ENCODE measurements at regions not wholly inside any gene's neighbourhood (a gene's known extent, or its start where the extent isn't known, plus 50 kb on each side); places are given as distances from the start of the nearest gene placed in this dataset.

GRCh38 chr1:58067082-58067481 lies 479.4 kb downstream of the OMA1 start:
- H3K4me3 ChIP-seq (ENCODE audit: low read depth, low read length), result no peak overlapping the region
- TF ChIP-seq CTCF (IDR thresholded peaks at IDR 0.05; ENCODE audit: low read depth, low read length, missing control alignments), result no peak
- no peak for DNase-seq (ENCODE audit: low read depth)

- no peak overlapping the region for H3K4me3 ChIP-seq (ENCODE audit: low read depth, low read length)
- no peak for DNase-seq (ENCODE audit: low read depth)
- TF ChIP-seq CTCF (IDR thresholded peaks at IDR 0.05; ENCODE audit: low read depth, low read length, missing control alignments), result peak; percentile 44
These were observed 481.0 kb downstream of the OMA1 start for GRCh38 chr1:58065520-58065919.

- H3K4me3 ChIP-seq (ENCODE audit: low read depth, low read length), result no peak overlapping the region
- TF ChIP-seq CTCF (IDR thresholded peaks at IDR 0.05; ENCODE audit: low read depth, low read length, missing control alignments), result no peak
- DNase-seq (ENCODE audit: low read depth), result no peak
These were observed 482.4 kb downstream of the OMA1 start for GRCh38 chr1:58064166-58064565.

GRCh38 chr1:58063095-58063494 lies 483.4 kb downstream of the OMA1 start:
- DNase-seq (ENCODE audit: low read depth), result no peak
- H3K4me3 ChIP-seq (ENCODE audit: low read depth, low read length), result no peak overlapping the region
- no peak for TF ChIP-seq CTCF (IDR thresholded peaks at IDR 0.05; ENCODE audit: low read depth, low read length, missing control alignments)

GRCh38 chr1:58062635-58063034 lies 483.9 kb downstream of the OMA1 start:
- H3K4me3 ChIP-seq (ENCODE audit: low read depth, low read length), result no peak overlapping the region
- TF ChIP-seq CTCF (IDR thresholded peaks at IDR 0.05; ENCODE audit: low read depth, low read length, missing control alignments), result no peak
- DNase-seq (ENCODE audit: low read depth), result no peak

GRCh38 chr1:58060559-58061170 lies 485.9 kb downstream of the OMA1 start:
- DNase-seq (ENCODE audit: low read depth), result no peak
- TF ChIP-seq CTCF (IDR thresholded peaks at IDR 0.05; ENCODE audit: low read depth, low read length, missing control alignments), result no peak

GRCh38 chr1:58059789-58060188 lies 486.7 kb downstream of the OMA1 start:
- DNase-seq (ENCODE audit: low read depth), result no peak
- H3K4me3 ChIP-seq (ENCODE audit: low read depth, low read length), result no peak overlapping the region
- TF ChIP-seq CTCF (IDR thresholded peaks at IDR 0.05; ENCODE audit: low read depth, low read length, missing control alignments), result no peak

More at GRCh38 chr1:58060559-58061170, 485.9 kb downstream of the OMA1 start:
- H3K4me3 ChIP-seq (ENCODE audit: low read depth, low read length), result no peak overlapping the region

All from GM12864 (cell line).